GM18861 (cell line): ENCODE measurements at regions not wholly inside any gene's neighbourhood (a gene's known extent, or its start where the extent isn't known, plus 50 kb on each side); places are given as distances from the start of the nearest gene placed in this dataset.
"Not testable (repeated sequence)": the region's sequence is repeated elsewhere in the genome, so short reads cannot be mapped to it uniquely, and the experiment has no call there.

Source experiments
- ATAC-seq: cut with Tn5 transposase; IDR thresholded peaks from one replicate; pipeline ENCODE4 v1.9.1; 2021; ENCODE audit not compliant: unreplicated experiment

DNA sequence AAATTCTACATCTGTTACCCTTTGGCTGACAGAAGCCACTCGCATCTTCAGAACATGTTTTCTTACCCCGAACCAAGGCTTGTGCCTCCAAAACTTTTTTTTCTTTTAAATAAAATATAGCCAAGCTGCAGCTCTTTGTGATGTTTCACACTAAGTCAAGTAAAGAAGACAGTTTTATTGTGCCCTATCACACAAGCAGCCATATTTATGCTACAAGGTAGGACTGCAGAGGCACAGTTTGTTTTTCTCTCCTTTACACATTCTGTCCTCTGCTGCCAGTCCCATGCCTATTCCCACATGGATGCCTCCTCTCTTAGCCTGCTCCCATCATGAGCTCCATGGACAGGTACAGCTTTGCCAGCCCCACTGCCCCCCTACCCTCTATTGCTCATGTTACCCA, 219.6 kb upstream of the THUMPD2 start:
- ATAC-seq = no peak

DNA sequence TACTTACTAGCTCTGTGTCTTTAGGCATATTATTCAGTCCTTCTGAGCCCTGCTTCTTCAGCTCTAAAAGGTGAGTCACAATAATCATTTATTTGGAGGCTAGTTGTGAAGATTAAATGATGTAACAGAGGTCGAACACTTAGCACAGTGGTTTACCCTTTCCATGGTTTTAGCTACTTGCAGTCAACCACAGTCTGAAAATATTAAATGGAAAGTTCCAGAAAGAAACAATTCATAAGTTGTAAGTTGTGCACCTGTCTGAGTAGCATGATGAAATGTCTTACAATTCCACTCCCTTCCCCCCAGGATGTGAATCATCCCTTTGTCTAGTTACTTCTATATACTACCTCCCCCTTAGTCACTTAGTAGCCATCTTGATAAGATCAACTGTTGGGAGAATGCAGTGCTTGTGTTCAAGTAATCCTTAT, 217.6 kb upstream of the THUMPD2 start:
- ATAC-seq = no peak

DNA sequence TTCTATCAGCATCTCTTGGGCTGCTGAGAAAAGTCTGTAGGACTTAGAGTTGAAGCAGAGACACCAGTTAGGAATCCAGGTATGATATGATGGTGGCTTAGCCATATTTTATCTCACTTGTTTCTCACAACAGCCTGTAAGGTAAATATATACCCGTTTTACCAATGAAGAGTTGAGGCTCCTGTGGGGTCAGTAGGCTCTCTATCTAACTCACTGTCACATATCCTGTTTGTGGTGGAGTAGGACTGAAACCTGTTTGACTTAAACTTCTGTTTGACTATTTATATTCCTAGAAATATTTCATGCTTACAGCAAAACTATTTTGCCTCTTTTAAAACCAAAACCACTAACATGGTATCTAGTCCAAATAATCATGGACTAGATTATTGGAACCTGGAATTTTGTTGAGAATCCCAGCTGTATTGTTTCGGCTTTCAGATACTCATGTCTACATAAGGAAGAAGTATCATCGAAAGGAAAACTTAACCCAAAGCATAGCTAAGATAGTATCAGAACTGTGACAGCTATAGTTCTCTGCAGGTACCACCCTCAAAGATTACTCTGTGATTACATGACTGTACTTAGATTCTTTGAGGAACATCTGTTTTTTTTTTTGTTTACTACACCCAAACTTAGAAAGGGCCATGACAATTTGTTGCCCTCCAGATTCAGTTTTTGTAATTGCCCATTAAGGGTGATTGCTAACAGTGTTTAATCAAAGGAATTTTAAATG, 216.1 kb upstream of the THUMPD2 start:
- ATAC-seq = no peak

DNA sequence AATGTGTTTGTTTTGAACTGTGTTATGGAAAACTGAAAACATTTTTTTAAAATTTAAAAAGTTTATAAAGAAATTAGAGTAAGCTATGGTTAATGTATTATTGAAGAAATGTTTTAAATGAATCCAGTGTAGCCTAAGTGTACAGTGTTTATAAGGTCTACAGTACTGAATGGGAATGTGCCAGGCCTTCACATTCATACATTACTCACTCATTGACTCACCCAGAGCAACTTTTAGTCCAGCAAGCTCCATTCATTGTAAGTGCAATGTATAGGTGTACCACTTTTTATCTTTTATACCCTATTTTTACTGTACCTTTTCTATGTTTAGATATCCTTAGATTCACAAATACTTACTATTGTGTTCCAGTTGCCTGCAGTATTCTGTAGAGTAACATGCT, 215.1 kb upstream of the THUMPD2 start:
- no peak for ATAC-seq

DNA sequence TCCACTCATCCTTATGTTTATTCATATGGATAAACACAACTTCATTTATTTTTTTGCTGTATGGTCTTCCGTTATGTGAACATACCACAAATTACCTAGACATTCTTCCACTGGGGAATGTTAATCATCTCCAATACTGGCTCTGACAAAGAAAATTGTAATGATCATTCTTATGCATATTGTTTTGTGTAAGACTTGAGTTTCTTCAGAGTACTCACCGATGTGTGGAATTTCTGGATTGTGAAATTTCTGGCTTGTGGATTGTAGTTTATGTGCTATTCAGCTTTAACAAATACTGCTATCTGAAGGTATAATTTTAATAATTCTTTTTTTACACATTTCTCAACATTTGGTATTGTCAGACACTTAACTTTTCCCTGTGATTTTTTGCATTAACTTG, 212.2 kb upstream of the THUMPD2 start:
- ATAC-seq = no peak

DNA sequence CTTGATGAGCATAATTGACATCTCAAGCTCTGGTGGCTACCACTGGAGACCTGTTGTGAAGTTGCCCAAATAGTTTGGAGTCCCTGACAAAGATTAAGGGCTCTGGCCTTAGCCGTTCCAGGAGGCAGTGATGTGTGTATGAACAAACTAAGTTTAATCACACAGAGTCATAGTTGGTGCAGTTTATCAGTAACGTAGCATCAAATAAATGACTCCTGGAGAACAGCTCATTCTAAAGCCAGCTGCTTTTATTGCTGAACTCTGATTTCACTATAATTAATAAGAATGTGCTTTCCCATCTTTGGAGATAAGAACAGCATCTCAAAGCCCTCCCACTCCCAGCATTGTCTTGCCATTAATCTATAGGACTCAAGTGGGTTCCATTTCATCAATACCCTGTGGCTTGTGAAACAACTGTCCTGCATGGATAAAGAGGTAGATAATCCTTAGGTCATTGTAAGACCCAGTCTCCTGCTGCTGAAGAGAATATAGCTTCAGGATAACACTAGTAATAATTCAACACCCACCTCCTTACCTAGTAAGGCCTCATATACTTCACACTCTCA, 211.4 kb upstream of the THUMPD2 start:
- no peak for ATAC-seq

DNA sequence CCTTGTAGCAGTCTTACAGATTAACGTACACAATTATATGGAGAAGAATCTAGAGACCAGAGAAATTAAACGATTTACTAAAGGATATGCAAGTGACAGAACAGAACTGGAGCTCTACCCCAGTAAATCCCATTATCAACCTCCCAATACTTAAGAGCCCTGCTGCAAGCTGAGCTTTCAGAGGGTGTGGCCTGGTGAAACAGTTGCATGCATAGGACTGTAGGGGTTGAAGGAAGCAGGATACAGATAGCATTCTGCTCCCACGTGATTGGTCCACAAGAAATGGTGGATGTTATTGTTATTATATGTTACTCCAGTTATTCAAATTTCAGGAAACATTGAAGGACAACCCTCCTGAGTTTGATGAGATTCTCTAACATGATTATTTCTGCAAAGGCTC, 210.8 kb upstream of the THUMPD2 start:
- no peak for ATAC-seq

DNA sequence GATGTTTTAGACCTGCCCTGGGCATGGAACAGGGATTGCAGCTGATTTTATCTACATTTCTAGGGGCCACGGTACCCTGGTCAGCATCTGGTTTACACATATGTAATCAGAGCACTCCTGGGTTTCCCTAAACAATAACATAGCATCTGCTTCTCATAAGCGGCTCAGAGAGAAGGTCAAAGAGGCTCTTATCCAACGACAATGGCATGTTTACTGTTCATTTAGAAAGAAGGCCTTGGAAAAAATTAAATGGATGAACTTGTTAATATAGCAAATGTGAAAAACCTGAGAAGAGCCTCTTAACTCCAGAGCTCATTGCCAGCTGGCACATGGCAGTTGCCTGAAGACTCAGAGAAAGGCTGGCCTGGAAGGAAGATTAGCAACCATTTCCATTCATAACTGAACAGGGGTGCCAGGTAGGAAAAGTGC, 202.8 kb upstream of the THUMPD2 start:
- no peak for ATAC-seq

DNA sequence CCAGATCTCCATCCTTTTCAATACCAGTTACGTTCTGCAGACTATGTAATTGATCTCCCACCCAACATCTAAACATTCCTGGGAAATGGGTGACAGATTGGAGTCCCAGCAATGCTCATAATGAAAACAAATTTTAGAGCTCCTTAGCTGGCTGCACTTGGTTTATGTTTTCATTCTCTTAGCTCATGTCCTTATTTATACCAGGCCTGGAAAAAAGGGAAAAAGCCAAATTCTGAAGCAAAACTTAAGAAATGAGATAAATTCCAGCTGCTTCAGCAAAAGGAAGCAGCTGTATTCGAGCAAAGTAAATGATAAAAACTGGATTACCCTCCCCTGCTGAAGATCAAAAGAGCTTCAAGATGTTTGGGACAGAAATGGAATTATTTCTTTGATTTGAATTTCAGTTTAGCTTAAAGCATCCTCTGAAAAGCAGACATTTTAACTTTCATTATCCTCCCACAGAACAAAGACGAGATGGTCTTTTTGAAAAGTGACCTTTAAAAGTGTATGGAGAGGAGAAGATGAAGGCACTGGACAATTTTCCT, 196.5 kb upstream of the THUMPD2 start:
- ATAC-seq = no peak

DNA sequence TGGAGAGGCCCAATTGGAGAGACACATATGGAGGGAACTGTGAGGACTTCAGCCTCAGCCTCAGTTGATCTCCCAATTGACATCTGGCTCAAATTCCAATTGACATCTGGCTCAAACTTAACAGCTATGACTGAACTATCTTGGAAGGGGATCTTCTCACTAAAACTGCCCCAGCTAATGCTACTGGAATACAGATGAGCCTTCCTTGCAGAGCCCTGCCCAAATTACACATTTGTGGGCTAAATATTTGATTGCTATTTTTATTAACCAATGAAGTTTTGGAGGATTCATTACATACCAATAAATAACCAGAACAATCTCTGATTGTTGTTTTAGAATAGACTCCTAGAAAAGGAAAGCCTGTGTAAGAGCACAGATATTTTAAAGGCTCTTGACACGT, 189.0 kb upstream of the THUMPD2 start:
- ATAC-seq = no peak

DNA sequence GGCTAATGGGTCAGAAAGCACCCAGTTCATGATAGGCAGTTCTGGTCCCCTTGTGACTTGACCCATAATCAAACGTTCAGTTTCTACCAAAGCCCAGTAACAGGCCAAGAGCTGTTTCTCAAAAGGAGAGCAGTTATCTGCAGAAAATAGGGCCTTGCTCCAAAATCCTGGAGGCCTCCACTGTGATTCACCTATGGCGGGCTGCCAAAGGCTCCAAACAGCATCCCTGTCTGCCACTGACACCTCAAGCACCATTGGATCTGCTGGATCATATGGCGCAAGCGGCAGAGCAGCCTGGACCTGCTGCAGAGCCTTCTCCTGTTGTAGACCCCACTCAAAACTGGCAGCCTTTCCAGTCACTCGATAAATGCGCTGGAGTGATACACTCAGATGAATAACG, 181.6 kb upstream of the THUMPD2 start:
- ATAC-seq = not testable (repeated sequence)

DNA sequence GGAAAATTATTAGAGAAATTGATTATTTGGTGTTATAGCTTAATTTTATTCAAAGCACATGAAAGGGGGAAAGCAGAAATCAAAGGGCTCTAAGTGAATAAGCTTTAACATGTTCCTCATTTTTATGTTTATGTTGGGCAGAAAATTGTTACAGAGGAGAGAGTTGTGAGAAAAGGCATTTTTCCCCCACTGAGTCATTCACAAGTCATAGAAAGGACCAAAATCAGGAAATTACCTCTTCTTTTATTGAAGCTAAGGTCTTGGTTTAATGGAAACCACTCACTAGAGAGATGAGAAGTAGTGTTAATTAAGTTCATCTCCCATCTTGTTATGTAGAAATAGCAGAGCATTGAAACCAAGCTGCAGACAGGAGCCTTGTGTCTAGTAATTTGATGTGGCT, 175.3 kb upstream of the THUMPD2 start:
- no peak for ATAC-seq

DNA sequence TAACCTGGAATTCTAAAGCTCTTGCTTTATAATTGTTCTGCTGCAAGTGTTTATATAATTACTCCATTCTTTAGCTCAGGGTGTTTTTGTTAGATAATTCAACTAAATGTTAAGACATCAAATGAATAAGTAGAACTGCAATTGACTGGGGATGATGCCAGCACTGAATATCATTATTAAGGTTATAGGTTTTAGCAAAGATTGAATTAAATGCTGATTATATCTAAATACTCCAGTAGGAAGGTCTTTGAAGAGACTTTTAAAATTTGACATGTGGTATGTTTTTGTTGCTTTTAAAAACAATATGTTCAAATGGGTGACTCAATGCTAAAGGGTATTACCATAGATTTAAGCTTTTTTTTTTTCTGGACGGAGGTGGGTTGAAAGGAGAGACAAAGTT, 170.1 kb upstream of the THUMPD2 start:
- no peak for ATAC-seq

DNA sequence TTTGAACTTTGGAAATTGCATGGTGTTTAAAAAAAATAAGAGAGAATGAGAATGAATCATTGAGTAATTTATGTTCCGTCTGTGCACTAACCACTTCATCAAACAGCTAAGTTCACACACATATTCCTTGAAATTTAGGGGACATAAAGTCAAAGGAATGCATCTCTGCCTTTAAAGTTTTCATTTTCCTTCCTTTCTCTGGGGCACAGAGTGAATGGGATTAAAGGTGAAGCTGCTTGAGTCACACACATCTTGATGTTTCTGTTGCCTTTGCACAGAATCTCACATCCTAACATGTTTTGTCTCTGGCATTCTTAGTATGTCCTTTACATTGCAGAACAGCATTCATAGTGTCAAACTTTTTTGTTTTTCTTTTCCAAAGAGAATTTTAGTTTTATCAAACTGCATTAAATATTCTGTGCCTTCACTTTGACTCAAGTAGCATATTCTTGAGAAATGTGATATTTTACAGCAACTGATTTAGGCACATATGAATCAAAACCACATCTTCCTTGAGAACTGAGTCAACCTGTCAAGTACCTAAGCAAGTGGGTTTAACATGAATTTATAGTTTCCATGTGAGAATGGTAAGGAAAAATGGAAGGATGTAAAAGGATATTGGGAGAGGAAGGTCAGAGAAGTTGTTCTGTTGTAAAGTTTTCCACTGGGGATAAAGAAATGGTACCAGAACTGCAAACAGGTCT, 169.1 kb upstream of the THUMPD2 start:
- no peak for ATAC-seq

DNA sequence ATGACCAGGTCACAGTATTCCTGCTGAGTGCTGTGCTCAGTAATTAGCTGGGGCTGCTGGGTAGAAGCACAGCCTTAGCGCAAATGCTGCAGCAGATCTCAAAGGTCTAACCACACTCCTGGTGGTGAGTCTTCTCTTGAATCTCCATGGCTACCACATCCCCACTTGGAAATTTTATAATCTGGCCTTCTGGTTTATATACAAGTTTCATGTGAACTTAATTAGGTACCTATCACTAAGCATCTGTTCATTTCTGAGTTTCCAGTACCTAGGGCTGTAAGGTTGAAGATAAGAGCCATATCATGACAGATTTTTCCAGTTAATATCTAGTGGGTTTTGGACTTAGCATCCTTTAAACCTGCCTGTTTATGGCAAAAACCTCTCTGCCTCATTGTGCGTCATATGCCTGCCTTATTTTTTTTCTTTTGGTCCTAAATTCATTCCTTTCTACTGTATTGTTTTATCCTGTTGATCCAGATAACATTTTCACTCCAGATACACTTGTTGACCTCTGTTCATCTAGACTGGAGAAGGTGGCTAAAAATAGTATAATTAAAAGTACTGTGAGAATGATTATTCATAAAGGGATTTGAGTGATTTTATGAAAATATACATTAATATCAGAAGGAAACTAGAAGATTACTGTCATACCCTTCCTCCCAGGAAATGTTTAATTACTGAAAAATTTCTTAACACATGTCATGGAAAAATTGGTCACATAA, 168.4 kb upstream of the THUMPD2 start:
- ATAC-seq = no peak

DNA sequence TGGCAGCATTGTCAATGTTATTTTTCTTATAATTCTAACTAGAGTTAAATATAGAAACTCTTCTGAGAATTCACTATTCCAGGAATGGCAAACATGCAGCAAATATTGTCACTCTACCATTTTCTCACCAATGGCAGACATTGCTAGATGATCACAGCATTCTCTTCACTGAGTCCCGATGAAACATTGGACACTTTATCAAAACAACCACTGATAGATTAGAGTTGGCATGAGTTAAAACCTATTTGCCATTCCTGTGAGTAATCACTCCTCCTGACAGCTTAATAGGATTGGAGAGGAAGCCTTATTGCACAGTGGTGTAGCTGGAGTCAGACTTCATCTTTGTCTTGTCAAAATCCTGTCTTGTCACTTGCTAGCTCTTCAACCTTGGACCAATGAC, 163.9 kb upstream of the THUMPD2 start:
- no peak for ATAC-seq

DNA sequence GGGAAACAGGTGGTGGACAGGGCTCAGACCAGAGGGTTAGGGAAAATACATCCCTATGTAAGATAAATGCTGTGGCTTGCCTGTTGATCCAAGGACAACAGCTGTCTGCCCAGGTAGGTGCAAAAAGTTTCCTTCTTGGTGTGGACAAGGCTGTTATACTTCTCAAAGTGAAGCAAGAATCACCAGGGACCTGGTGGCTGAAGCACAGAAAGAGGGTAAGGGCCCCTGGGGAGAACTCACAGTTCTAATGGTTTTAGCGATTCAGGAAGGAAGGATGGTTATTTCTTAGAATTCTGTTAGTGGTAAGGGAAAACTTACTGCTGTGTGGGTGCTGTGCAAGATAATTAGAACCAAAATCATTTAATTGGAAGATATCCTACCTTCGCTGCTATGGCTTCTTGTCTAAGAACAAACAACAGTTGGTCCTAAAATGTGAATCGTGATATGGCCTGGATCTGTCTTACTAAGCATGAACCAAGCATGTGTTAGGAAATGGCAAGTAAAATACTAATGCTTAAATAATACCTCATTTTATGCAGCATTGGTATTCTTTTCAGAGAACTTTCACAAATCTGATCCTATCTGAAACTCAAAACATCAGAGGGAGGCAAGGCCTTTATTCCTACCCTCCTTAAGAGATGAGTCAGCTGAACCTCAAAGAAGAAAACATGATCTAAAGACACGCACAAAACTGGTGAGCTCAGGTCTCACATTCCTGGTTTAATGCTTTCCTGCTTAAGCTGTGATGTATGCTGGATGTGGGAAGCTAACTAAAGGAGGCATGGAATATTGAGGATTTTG, 159.2 kb upstream of the THUMPD2 start:
- ATAC-seq = no peak

DNA sequence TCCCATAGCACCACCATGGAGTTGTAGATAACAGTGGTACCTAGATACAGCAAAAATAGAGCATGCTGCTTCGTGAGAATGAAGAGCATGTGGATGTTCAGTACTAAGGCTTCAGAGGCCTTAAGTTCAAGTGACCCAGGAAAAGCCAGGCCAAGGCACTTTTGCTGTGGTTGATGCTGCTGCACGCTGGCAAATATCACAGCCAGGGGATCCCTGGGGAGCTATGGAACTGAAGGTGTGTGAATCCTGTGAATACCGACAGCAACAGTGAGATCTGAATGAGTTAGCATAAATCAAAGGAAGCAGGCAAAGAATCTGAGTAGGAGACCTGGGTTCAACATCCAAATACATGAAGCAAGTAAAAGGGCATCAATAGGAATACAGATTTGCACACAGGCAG, 158.6 kb upstream of the THUMPD2 start:
- ATAC-seq = no peak

DNA sequence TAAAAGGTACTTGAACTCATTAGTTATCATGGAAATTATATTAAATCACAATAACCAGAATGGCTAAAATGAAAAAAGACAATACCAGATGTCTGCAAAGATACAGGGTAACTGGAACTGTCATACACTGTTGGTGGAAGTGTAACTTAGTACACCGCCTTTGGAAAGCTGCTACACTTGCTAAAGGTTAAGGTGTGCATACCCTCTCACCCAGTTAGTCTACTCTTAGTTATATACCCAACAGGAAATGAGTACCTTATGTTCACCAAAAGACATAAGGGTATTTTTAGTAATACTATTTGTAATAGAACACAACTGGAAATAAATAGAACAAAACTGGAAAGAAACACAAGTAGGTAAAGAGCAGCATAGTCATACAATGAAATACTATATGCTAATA, 155.8 kb upstream of the THUMPD2 start:
- no peak for ATAC-seq

DNA sequence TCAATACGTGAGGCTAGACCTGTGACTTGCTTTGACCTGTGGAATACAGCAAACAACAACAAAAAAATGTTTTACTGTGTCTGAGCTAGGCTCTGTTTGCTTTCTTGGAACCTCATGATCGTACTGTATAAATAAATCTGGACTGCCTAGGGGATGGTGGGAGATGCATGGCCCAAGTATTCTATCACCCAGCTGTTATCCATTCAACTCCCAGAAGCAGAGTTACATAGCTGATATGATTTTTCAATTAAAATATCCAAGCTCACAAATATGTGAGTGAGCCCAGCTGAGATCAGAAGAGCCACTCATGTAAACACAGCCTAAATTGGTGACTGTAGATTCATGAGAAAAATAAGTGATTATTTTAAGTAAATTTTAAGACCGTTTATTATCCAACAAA, 154.1 kb upstream of the THUMPD2 start:
- ATAC-seq = no peak

DNA sequence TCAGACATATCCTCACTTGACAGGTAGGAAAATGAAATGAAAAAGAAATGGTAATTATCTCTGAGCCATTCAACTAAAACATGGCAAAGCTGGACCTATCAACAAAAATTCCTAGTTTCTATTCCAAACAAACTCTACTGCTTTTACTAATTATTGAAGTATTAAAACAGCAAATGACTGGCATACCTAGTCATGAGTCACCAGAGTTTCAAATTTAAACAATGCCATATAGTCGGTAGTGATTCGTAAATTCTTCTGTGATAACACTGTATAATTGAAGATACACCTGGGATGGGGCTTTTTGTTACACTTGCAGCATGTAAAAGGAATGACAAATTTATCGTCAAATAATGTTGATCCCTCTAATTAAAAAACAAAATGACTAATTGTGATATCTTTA, 153.1 kb upstream of the THUMPD2 start:
- ATAC-seq = no peak
